Suprapubic skin (tissue), 4 donors: ENCODE measurements at regions not wholly inside any gene's neighbourhood (a gene's known extent, or its start where the extent isn't known, plus 50 kb on each side); places are given as distances from the start of the nearest gene placed in this dataset.
"Not testable (repeated sequence)": the region's sequence is repeated elsewhere in the genome, so short reads cannot be mapped to it uniquely, and the experiment has no call there.

Experiments
- DNase-seq, 2 donors: peaks; one replicate each; pipeline ENCODE4 v3.0.0-alpha.2; 2019; ENCODE audit warnings: low spot score in 2 of 2
- H3K27ac ChIP-seq: fragments of 200-600 bp; sonication (generic); one replicate; pipeline ENCODE4 v1.5.1; 2019
- H3K27me3 ChIP-seq: fragments of 200-600 bp; sonication (generic); one replicate; pipeline ENCODE4 v1.5.1; 2019
- H3K36me3 ChIP-seq: fragments of 200-600 bp; sonication (generic); one replicate; pipeline ENCODE4 v1.5.1; 2019
- H3K4me1 ChIP-seq: fragments of 200-600 bp; sonication (generic); one replicate; pipeline ENCODE4 v1.5.1; 2019
- H3K4me3 ChIP-seq: fragments of 200-600 bp; sonication (generic); one replicate; pipeline ENCODE4 v1.5.1; 2019; ENCODE audit warnings: mild to moderate bottlenecking
- H3K9me3 ChIP-seq: fragments of 200-600 bp; sonication (generic); one replicate; pipeline ENCODE4 v1.5.1; 2019
- CTCF ChIP-seq, 2 donors: fragments of 200-600 bp in 1 of 2; fragments of 450-650 bp in 1 of 2; sonication (generic) in 1 of 2; IDR thresholded peaks; one replicate each; pipeline ENCODE4 v1.5.1; 2016 to 2019; ENCODE audit warnings: antibody characterized with exemption in 2 of 2, mild to moderate bottlenecking in 1 of 2, moderate library complexity in 1 of 2
- EP300 ChIP-seq: sonication (generic); formaldehyde crosslinking; IDR thresholded peaks from one replicate; pipeline ENCODE4 v1.6.1; 2017; ENCODE audit warnings: antibody characterized with exemption
- POLR2A ChIP-seq, 2 donors: fragments of 450-650 bp; IDR thresholded peaks; one replicate each; pipeline ENCODE4 v1.6.1; 2017; ENCODE audit warnings: antibody characterized with exemption in 2 of 2, mild to moderate bottlenecking in 2 of 2, moderate library complexity in 2 of 2
- POLR2AphosphoS5 ChIP-seq, 3 donors: sonication (generic); formaldehyde crosslinking; IDR thresholded peaks; one replicate each; pipeline ENCODE4 v1.6.1; 2017; ENCODE audit warnings: antibody characterized with exemption in 3 of 3
- WGBS: methylation state at CpG from one replicate; pipeline ENCODE4 v1.1.5; 2018; 5-methylcytosine and 5-hydroxymethylcytosine counted together

GRCh38 chr4:26208237-26208994, 112.4 kb upstream of the RBPJ start:
- DNase-seq = no peak
- no peaks in the 10 kb centered on the region for H3K36me3 ChIP-seq
- H3K4me1 ChIP-seq = peaks cover 37% of the 10 kb centered on the region
- H3K9me3 ChIP-seq = no peaks in the 10 kb centered on the region
- H3K27me3 ChIP-seq = no peaks in the 10 kb centered on the region
- no peak for TF ChIP-seq POLR2AphosphoS5 (IDR thresholded peaks at IDR 0.05)
- H3K4me3 ChIP-seq = no peak overlapping the region
- no peak overlapping the region for H3K27ac ChIP-seq
- 45% methylated on average over 2 of the region's 2 CpGs for WGBS

DNA sequence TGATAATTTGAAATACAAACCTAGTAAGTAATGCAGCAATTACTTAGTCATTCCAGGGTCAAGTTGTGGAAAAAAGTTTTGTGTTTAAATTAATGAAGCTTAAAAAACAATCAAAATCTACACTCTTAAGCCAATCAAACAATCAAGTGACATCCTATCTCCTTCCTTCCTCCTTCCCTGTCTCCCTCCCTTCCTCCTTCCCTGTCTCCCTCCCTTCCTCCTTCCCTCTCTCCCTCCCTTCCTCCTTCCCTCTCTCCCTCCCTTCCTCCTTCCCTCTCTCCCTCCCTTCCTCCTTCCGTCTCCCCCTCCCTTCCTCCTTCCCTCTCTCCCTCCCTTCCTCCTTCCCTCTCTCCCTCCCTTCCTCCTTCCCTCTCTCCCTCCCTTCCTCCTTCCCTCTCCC, 111.4 kb upstream of the RBPJ start:
- H3K27me3 ChIP-seq, H3K4me3 ChIP-seq, H3K36me3 ChIP-seq, DNase-seq, H3K27ac ChIP-seq, H3K9me3 ChIP-seq: not testable (repeated sequence)
- peaks cover 35% of the 10 kb centered on the region for H3K4me1 ChIP-seq
- 75% methylated on average over 1 of the region's 1 CpG for WGBS

- TF ChIP-seq POLR2A (IDR thresholded peaks at IDR 0.05) (no peak), CTCF (IDR thresholded peaks at IDR 0.05) (no peak), POLR2AphosphoS5 (IDR thresholded peaks at IDR 0.05) (no peak), EP300 (no peak)
- DNase-seq = no peak
- no peaks in the 10 kb centered on the region for H3K9me3 ChIP-seq
- H3K27me3 ChIP-seq = no peaks in the 10 kb centered on the region
- H3K27ac ChIP-seq = no peak overlapping the region
- no peaks in the 10 kb centered on the region for H3K36me3 ChIP-seq
- 93% methylated on average over 2 of the region's 2 CpGs for WGBS
- H3K4me1 ChIP-seq = peaks cover 10% of the 10 kb centered on the region
- H3K4me3 ChIP-seq = no peak overlapping the region
These were observed 108.3 kb upstream of the RBPJ start for GRCh38 chr4:26212528-26212927.

DNA sequence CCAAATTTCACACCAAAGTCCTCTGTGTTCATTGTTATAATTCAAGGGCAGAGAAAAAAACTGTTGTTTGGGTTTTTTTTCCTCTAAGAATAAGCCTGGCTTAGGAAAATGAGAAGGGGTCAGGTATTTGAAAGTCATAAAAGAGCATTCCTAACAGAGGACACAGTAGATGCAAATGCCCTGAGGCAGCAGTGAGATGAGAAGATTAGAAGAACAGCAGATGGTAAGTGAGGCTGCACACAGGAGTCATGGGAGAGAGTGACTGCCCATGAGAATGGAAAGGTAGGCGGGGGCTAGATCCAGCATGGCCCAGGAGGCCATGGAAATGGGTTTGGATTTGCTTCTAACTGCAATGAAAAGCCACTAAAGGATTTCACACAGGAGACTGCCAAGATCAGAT, 107.5 kb upstream of the RBPJ start:
- Histone ChIP-seq H3K9me3 (no peaks in the 10 kb centered on the region), H3K4me1 (peaks cover 7% of the 10 kb centered on the region), H3K27me3 (no peaks in the 10 kb centered on the region), H3K36me3 (no peaks in the 10 kb centered on the region), H3K4me3 (no peak overlapping the region), H3K27ac (no peak overlapping the region)
- no peak for TF ChIP-seq POLR2A (IDR thresholded peaks at IDR 0.05)
- no peak for TF ChIP-seq POLR2AphosphoS5 (IDR thresholded peaks at IDR 0.05)
- no peak for DNase-seq
- WGBS = 88% methylated on average over 1 of the region's 1 CpG

DNA sequence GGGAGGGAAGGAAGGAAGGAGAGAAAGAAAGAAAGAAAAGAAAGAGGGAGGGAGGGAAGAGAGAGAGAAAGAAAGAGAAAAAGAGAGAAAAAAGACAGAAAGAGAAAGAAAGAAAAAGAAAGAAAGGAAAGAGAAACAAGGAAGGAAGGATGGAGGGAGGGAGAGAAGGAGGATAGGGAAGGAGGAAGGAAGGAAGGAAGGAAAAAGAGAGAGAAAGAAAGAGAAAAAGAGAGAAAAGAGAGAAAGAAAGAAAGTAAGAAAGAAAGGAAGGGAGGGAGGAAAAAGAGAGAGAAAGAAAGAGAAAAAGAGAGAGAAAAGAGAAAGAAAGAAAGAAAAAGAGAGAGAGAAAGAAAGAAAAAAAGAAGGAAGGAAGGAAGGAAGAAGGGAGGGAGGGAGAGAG, 105.8 kb upstream of the RBPJ start:
- no peak overlapping the region for H3K27ac ChIP-seq
- no peaks in the 10 kb centered on the region for H3K36me3 ChIP-seq
- no peak for DNase-seq
- no peak for TF ChIP-seq EP300
- TF ChIP-seq CTCF (IDR thresholded peaks at IDR 0.05) = no peak
- TF ChIP-seq POLR2AphosphoS5 (IDR thresholded peaks at IDR 0.05) = no peak
- no peak overlapping the region for H3K4me3 ChIP-seq
- H3K9me3 ChIP-seq = no peaks in the 10 kb centered on the region
- H3K27me3 ChIP-seq = no peaks in the 10 kb centered on the region
- peaks cover 15% of the 10 kb centered on the region for H3K4me1 ChIP-seq

GRCh38 chr4:26215725-26216124, 105.1 kb upstream of the RBPJ start:
- TF ChIP-seq POLR2AphosphoS5 (IDR thresholded peaks at IDR 0.05) (no peak), EP300 (no peak), CTCF (IDR thresholded peaks at IDR 0.05) (no peak), POLR2A (IDR thresholded peaks at IDR 0.05) (no peak)
- no peak for DNase-seq
- 87% methylated on average over 6 of the region's 7 CpGs for WGBS

DNA sequence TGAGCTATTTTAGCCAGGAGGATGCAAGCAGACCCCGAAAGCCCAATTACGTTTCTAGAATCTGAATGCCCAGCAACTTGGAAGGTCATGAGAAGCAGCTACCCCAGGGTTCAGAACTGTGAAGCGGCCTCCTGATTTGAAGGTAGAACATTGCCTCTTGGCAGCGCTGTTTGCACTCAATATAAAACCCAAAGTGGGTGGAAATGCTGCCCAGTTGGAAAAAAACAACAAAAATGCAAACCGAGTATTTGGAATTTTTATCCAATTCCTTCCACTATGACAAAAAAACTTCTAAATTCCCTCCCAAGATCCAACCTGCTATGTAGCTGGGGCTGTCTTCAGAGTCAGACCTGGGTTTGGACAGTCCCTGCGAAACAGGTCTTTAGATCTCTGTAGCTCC, 103.3 kb upstream of the RBPJ start:
- DNase-seq = no peak
- 82% methylated on average over 6 of the region's 6 CpGs for WGBS
- TF ChIP-seq POLR2AphosphoS5 (IDR thresholded peaks at IDR 0.05) (no peak), EP300 (no peak), CTCF (IDR thresholded peaks at IDR 0.05) (no peak), POLR2A (IDR thresholded peaks at IDR 0.05) (no peak)
- Histone ChIP-seq H3K9me3 (no peaks in the 10 kb centered on the region), H3K4me1 (peaks cover 15% of the 10 kb centered on the region), H3K27me3 (no peaks in the 10 kb centered on the region), H3K4me3 (no peak overlapping the region), H3K27ac (peak overlapping the region; percentile 79), H3K36me3 (no peaks in the 10 kb centered on the region)

More at GRCh38 chr4:26215725-26216124, 105.1 kb upstream of the RBPJ start:
- Histone ChIP-seq H3K27me3 (no peaks in the 10 kb centered on the region), H3K9me3 (no peaks in the 10 kb centered on the region), H3K4me3 (no peak overlapping the region), H3K36me3 (no peaks in the 10 kb centered on the region), H3K27ac (no peak overlapping the region), H3K4me1 (peaks cover 15% of the 10 kb centered on the region)
